Activated CD4-positive, alpha-beta T cell treated with anti-CD3 and anti-CD28 coated beads, Interleukin-2, amount 50 U/mL, for 16 hours (primary cell): ENCODE measurements at regions not wholly inside any gene's neighbourhood (a gene's known extent, or its start where the extent isn't known, plus 50 kb on each side); places are given as distances from the start of the nearest gene placed in this dataset.
"Not testable (repeated sequence)": the region's sequence is repeated elsewhere in the genome, so short reads cannot be mapped to it uniquely, and the experiment has no call there.

ENCODE experiments used
- DNase-seq: peaks from one replicate; pipeline ENCODE4 v3.0.0-alpha.2; 2020

DNA sequence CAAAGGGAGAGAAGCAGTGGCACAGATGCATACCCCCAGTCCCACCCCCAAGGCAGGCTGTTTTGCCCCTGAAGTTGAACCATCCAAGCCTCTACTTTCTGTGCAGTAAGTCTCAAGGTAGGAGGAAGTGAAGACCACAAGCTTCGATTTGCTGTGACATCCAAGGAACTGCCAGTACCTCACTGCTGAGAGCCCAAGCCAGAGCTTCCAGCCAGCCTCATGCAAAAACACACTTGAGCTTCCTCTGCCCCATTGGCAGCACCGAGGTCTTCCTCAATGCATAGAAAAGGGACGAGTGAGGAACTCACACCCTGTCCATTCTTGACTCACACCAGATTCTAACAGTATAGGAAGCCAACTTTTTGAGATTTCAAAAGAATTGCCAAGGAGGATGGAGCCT is 311.7 kb downstream of the BCL2L11 start:
- DNase-seq = not testable (repeated sequence)

DNA sequence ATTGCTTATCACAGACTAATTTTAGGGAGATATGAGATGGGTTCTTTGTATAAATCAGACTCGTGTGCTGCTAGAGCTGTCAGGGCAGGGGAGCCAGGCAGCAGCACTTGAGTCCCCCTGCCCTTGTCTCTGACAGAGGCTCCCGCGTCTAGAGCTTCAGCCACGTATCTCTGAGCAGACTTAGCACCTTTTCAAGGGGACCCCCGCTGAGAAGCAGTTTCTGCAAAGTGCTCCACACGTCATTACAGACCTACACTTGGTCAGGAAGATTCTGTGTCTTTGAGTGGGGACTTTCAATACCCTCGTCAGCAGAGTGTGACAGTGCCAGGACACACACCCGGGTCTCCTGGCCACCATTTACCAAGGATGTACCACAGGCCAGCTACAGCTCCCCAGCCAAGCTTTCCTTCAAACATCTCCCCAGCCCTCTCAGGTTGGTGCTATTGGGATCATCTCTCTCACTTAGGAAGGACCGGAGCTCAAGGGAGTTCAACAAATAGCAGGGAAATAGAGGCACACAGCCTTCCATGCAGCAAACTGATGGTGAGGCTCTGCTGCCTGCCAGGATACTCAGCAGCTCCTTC is 312.3 kb downstream of the BCL2L11 start:
- DNase-seq = not testable (repeated sequence)

DNA sequence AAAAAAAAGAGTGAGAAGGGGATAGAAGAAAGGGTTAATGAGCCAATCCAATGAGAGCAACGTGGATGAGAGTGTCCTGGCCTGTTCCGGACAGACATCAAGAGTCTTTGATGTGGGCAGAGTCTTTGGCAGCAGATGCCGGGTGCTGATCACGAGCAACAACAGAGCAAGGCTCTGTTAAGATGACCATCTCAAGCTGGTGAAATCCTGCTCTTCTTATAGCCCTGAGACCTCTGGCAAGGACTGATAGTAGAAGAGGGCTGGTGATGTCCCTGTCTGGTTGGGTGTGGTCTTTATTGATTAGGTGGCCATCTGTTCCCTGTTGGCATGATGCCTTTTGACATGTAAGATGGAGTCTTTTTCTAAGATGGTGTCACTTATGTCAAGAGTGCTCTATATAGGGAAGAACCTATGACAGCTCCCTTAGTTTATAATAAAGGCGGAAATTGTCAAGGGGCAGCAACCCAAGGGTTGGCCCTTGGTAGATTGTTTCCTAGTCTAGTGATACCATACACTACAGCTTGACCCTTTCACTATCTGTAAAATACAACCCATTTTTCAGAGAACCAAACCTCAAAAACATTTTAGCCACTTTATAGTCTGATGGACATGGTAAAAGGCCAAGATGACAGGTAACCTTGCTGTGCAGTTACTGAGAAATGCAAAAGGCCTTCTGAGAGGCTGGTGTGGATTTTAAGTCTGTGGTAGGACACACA is 313.3 kb downstream of the BCL2L11 start:
- not testable (repeated sequence) for DNase-seq

DNA sequence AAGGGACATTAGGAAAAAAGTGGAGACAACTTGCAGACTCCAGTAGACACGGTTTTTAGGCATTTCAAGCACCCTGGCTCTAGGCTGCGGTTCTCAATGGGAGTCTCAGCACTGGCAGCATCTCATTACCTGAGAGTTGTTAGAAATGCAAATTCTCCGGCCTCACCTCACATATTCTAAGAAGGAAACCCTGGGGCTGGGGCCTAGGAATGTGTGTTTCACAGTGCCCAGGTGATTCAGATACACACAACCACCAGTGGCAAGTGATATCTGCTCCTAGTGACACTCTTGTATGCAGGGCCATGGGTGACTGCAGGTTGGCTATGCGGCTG is 313.9 kb downstream of the BCL2L11 start:
- not testable (repeated sequence) for DNase-seq

DNA sequence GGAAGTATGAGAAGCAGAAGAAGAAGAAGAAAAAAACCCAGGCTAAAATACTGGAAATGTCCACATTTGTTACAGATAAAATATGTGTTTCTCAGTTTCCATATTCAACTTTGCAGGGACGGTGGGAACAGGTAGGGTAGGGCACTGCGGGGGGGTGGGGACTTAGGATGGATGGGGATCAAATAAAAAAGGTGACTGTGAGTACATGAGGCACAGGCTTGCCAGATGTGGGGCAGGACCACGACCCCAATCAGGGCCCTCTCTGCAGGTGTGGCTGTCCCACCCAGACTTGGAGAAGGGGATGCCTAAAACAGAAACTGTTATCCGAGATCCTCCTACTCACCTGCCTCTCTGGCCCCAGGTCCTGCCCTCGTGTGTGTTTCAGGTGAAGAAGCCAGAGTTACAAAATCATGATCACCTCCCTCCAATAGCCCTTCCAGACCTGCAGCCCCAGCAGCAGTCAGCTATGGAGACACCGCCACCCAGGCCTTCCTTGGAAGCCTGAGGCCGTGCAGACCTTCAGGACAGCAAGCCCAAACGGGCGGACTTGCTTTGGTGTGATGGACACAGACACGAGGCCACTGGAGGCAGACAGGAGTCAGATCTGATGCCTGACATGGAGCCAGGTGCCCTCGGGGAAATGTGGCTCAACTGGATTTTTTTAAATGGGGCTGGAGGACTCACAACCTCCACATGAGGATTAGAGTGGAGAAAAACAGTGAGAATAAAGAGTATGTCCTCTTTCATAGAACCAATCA is 315.0 kb downstream of the BCL2L11 start:
- not testable (repeated sequence) for DNase-seq

DNA sequence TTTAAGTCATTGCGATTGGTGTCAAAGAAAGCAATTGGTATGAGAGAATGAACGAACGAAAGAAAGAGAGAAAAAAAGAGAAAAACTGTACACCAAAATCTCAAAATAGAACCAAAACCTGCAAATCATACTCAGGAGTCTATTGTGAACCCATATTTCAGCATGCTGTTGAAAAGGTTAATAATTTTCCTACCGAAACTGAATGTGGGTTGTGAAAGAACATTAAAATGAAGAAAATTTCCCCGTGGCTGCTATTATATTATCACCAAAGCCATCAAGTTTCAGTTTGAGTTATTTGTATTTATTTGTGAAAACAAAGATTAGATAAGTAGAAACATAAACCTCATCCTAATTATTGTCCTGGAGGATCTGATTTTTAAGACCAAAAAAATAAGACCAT is 315.7 kb downstream of the BCL2L11 start:
- not testable (repeated sequence) for DNase-seq

DNA sequence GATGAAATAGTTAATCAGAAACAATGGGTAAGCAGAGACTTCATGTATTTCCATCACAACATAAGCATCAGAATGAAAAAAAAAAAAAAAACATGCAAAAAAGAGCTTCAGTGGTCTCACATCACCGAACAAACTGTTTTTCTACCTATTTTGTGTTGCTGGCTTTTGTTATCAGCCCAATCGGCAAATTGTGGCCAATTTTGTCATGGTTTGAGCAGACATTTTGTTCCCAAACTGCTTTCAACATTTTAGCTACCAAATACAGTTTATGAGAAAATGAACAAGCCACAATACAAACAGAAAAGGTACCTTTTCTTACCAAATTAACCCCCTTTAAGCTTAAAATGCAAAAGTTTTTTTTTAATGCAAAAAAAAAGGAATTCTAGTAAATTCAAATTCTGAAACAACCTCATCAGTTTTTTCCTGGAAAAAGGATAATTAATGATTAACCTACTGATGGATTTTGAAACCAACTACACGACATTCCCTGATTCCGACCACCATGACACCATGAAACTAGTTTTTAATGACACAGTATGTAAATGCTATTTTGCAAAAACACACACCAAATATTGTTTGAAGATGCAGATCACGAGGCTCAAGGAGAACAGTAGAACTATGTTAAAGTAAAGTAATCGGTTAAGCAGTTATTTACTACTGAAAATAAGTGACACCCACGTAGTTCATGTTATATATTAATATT is 316.7 kb downstream of the BCL2L11 start:
- not testable (repeated sequence) for DNase-seq

DNA sequence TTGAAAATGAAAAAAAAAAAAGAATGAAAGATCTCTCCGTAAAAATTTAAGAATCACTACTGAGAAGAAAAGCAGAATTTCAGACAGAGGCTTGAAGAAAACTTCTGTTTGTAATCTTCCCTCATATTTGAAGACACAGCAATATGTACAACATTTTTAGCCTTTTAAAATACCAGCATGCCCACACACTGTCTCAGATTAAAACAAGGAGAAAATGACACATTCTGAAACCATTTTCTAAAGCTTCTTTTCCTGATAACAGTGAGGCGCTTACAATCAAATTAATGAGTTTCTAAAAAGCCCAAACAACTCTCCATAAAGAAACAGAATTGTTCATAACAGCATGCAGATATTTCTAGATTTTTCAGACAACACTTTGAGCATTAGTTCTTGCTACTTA is 317.4 kb downstream of the BCL2L11 start:
- not testable (repeated sequence) for DNase-seq

DNA sequence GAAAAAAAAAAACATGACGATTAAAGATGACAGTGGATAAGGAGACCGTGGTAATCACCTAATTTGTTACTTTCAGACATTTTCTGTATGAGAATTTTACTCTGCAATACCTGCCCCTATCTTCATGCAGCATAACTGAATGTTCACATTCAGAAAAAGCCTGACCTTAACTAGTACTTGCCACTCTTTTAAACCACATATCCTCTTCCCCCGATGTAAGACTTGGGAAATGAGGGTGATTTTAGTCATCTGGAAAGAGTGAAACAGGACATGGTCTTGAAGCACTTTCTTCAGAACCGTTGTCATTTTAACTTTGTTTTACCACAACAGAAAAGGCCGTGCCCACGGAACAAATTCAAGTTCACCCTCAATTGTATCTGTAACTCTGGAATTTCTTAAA is 318.5 kb downstream of the BCL2L11 start:
- DNase-seq = not testable (repeated sequence)

DNA sequence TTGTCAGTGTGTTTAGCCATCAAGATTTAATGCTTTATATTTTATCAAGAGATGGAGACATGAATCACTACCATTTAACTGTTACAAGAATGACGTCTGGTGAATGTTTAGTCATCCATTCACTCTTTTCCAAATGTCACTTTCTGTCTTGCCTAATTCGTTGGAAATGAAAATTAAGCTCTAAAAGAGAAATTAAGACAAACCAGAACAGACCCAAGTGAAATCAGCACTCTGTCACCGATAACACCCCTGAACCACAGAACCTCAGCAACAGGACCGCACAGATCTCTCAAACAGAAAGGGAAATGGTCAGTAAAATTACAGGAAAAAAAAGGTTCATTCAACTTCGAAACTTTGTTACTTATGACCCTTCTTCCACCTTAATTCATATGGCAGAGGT is 320.9 kb downstream of the BCL2L11 start:
- peak; percentile 22 for DNase-seq

DNA sequence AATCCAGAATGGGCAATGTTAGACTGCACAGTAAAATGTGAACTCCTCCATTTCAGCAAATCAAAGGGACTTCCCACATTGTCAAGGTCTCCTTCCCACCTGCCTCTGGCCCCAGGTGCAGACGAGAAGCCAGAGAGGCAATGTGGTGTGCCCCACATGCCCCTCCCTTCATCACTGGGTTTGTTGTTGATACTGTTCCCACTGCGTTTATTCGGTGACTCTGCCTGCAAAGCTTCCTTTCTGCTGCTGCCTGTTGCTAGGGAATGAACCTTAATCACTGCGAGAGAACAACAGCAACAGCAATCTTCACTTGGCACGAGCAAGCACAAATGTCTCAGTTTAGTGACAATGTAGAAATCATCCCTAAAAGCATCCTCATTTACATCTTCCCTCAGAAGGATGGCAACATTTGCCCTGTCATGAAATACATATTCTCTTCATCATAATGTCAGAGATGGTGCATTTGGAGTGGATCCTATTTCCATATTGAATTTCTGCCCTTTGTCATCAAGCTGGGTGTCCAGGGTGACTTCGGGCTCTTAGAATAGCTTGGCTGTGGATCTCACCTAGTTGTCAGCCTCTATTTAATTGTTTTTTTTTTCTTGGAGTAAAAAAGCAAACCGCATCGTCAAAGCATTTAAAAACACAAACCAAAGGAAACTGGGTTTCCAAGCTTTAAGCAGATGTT is 322.2 kb downstream of the BCL2L11 start:
- DNase-seq = not testable (repeated sequence)

DNA sequence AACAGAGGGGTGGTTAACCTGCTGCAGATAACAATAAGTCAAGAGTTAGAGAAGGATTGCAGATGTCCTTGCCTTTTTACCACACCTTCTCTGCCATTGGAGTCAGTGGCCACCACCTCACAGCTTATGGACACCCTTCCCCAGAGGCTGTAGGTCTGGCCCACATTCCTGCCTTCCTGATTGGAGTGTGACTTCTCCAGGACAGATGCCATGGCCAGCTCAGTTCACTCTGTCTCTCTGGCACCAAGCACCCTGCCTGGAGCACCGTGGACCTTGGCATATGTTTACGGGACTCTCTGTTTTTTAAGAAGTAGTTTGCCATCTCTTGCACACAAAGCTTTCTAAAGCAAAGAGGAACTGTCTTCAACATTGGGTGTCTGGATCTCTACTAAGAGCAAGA is 323.8 kb downstream of the BCL2L11 start:
- not testable (repeated sequence) for DNase-seq

DNA sequence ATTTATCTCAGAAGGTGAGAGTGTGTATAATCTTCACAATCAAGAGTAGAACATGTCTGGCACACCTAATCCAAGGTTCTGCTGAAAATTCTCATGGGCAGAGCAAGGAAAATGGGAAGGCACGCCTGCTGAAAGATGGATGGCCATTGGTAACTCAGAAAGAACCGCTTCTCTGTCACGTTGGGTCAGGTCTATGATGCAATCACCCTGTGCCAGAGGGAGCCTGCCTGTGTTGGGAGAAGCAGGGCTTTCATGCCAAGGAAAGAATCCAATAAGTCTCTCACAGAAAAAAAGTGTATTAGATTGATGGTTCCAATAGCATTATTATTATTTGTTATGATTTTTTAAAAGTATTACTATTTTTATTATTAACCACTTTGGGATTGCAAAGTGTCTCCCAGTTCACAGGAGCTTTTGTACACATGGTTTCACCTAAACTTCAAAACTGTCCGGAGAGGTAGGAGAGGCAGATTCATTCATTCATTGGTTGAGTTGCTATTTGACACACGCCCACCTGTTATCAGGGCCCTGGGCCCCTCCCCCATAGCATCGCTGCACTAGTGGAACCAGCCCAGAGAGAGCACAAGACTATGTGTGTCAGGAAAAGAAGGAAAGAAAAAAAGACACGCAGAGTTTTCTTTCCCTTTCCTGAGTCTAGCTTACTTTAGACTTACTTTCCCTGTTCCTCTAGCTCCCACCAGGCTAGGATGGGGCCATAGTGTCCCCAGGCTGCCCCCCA is 324.6 kb downstream of the BCL2L11 start:
- not testable (repeated sequence) for DNase-seq

DNA sequence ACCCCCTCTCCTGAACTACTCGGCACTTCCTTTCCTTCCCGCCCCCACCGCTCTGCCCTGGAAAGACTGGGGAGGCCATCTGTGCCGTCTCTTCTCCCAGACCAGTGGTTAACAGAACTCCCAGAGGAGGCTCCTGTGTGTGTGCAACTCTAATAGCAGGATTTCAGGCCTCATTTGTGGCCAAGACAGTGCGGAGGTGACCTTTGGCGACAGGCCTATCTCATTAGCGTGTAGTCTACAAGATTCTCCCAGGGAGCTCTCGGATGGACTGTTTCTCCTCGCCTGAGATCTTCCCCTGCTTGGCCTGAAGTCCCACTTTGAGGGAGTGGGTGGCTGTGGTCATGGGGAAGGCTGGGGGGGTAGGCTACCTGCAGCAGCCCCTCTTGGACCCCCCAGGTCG is 325.2 kb downstream of the BCL2L11 start:
- not testable (repeated sequence) for DNase-seq

DNA sequence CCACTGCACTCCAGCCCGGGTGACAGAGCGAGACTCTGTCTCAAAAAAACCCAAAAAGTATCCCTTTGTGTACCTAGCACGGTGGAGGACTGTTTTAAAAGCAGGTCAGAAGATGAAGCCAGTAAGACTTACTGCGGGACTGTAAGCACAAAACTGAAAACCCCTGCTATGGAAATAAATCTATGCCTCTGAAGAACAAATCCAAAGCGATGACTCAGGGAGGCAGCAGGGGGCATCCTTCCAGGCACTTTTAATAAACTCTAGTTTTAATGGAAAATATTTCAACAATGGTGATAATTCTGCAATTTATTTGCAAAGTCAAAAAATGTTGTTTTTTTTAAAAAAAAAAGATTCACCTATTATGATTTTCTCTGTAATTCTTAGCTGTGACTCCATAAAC is 326.8 kb downstream of the BCL2L11 start:
- DNase-seq = not testable (repeated sequence)

DNA sequence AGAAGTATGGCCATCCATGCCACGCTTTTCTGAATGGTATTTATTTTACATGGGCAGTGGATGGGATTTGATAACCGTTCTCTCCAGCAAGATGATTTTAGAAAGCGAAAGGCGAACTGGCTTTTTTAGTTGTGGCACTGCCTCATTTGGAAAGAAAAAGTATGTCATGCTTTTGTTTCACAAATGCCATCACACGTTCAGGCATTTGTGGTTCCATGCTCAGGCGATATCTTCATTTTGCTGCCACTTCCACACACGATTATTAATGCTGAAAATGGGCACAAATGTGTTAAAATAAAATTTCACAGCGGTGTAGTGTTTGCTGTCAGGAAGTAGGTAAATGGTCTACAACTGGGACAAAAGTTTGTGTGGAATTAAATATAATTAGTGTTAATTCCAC is 328.1 kb downstream of the BCL2L11 start:
- not testable (repeated sequence) for DNase-seq

DNA sequence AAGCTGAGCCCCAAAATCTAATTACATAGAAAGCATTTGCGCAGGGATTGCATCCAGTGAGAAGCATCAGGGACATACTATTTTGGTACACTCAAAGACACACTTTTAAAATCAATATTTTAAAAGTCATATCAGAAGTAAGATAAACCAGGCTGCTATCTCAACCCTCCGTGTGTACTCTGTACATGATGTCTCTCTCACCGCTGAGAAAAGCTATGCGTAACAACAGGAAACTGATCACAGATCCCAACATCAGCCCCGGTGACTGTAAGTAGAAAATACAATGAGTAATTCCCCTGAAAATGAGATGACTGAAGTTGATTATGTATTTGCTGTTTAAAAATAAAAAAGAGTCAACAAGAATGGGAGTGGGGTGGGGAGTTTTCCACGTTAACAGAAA is 329.8 kb downstream of the BCL2L11 start:
- not testable (repeated sequence) for DNase-seq

DNA sequence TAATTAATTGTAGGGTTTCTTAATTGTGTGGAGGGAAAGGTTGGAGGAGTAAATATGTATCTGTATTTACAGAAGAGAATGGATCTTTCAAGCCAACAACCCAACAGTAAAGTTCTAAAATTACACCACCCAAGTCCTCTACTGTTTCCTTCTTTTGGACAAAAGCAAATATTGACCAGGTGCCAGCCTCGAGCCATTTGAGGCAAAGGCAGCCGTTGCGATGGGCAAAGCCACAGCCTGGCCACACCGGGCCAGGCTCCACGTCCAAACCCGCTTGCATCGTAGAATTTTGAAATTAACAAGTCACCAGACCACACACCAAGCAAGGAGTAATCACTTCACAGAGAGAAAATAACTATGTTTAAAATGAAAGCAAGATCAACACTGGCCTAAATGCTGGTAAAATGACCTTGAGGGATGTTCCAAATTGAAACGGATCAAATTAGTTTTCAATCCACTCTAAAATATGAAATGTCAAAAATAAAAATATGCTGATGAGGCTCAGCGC is 331.0 kb downstream of the BCL2L11 start:
- not testable (repeated sequence) for DNase-seq

DNA sequence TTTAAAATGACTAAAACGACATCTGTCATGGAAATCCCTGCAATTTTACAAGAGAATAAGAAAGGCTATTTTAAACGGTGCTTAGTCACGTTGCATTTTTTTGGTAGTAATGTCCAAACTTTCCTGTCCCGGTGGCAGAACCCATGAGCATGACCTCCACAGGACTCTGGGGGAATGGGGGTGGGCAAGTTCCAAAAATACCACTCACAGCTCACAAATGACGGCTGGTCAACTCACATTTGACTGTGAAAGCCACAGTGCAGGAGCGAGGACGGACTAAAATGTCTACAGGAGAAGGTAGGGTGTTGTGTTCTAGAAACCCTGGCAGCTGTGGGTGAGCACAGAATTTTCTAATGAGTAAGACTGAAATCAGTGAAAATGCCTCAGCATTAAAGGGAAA is 331.5 kb downstream of the BCL2L11 start:
- not testable (repeated sequence) for DNase-seq

DNA sequence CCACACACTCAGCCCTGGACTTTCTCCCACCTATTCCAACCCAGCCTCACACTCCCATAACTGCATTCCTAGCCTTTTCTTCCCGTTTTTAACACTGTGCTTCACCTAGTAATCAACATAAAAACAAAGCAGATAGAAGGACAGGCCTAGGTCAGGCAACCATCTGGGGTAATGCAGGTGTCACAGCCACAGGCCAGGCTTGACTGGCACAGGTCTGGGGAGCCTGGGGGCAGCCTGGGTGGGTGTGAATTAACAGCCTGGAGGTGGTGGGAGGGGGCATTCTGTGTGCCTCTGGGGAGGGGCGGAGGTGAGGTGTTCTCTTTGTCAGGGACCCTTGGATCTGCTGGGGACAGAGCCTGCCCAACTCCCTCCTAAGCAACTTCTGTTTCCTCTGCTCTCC is 332.6 kb downstream of the BCL2L11 start:
- not testable (repeated sequence) for DNase-seq

DNA sequence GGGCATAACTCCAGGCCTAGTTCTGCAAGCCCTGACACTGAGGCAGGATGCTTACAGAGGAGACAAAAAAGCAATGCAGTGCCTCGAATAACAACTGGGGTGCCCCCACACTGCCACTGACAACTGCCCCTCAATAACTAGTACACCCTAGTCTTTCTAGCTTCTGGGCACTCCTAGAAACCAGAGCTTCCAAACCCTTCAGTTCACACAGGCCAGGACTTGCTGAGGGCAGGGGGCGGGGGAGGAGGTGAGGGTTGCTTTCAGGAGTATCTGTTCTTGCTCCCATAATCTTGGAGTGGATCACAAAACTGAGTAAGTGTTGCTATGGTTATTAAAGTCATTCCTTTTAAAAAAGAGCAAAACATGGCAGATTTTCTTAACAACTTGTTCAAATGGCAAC is 333.1 kb downstream of the BCL2L11 start:
- DNase-seq = not testable (repeated sequence)

DNA sequence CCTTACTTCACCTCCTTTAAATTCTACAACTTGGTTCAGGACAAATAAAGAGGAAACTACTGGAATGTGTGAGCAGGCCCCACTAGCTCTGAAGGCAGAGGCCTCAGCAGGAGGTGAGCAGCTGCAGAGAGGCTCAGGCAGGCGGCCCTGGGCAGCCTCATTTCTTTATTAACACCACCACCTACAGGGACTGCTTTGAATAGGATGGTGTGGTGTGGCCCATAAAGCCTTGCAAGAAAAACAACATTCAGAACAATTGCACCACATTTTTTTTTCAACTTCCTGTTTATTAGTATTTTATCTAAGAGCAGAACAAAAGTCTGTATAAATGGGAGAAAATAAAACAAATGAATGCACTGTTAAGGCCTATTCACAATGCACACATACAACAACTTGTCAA is 333.7 kb downstream of the BCL2L11 start:
- DNase-seq = peak; percentile 35
